ENCODE measurements at regions not wholly inside any gene's neighbourhood (a gene's known extent, or its start where the extent isn't known, plus 50 kb on each side); places are given as distances from the start of the nearest gene placed in this dataset.

DNA sequence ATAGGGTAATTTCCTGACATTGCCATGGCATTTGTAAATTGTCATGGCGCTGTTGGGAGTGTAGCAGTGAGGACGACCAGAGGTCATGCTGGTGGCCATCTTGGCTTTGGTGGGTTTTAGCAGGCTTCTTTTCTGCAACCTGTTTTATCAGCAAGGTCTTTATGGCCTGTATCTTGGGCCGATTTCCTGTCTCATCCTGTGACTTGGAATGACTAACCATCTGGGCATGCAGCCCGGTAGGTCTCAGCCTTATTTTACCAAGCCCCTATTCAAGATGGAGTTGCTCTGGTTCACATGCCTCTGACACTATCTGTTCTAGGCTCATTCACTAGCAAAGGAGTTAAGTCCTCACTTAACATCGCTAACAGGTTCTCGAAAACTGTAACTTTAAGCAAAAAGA is 1374.2 kb downstream of the FAM181B start:
- TF ChIP-seq, protein P1, sequence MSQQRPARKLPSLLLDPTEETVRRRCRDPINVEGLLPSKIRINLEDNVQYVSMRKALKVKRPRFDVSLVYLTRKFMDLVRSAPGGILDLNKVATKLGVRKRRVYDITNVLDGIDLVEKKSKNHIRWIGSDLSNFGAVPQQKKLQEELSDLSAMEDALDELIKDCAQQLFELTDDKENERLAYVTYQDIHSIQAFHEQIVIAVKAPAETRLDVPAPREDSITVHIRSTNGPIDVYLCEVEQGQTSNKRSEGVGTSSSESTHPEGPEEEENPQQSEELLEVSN (IDR thresholded peaks at IDR 0.05; ENCODE audit: borderline replicate concordance, low read depth): no peak
- no peak for TF ChIP-seq RFX5 (IDR thresholded peaks at IDR 0.05)
- TF ChIP-seq CEBPB (IDR thresholded peaks at IDR 0.05): no peak
- TF ChIP-seq USF2 (IDR thresholded peaks at IDR 0.05): no peak
- no peak for TF ChIP-seq HDAC2 (IDR thresholded peaks at IDR 0.05)
- TF ChIP-seq, protein P2, sequence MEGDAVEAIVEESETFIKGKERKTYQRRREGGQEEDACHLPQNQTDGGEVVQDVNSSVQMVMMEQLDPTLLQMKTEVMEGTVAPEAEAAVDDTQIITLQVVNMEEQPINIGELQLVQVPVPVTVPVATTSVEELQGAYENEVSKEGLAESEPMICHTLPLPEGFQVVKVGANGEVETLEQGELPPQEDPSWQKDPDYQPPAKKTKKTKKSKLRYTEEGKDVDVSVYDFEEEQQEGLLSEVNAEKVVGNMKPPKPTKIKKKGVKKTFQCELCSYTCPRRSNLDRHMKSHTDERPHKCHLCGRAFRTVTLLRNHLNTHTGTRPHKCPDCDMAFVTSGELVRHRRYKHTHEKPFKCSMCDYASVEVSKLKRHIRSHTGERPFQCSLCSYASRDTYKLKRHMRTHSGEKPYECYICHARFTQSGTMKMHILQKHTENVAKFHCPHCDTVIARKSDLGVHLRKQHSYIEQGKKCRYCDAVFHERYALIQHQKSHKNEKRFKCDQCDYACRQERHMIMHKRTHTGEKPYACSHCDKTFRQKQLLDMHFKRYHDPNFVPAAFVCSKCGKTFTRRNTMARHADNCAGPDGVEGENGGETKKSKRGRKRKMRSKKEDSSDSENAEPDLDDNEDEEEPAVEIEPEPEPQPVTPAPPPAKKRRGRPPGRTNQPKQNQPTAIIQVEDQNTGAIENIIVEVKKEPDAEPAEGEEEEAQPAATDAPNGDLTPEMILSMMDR (IDR thresholded peaks at IDR 0.05): no peak
- no peak for TF ChIP-seq SMC3 (IDR thresholded peaks at IDR 0.05)
- TF ChIP-seq JUN (IDR thresholded peaks at IDR 0.05): no peak
- TF ChIP-seq JUNB (IDR thresholded peaks at IDR 0.05): no peak
- no peak for TF ChIP-seq ESRRA (IDR thresholded peaks at IDR 0.05; ENCODE audit: borderline replicate concordance, low read length)
